Fibroblast of lung (primary cell): ENCODE measurements at regions not wholly inside any gene's neighbourhood (a gene's known extent, or its start where the extent isn't known, plus 50 kb on each side); places are given as distances from the start of the nearest gene placed in this dataset.

Experiments used
- DNase-seq, 2 donors: peaks; one replicate each; pipeline versions ENCODE4 v3.0.0 to v3.0.0-alpha.2; 2010; ENCODE audit warnings: low read depth in 2 of 2
- H2AFZ ChIP-seq: 2 replicates; pipeline ENCODE4 v1.5.1; 2012; ENCODE audit warnings: low read length, control low read depth, inconsistent platforms
- H3K27ac ChIP-seq: 2 replicates; pipeline ENCODE4 v1.5.1; 2011; ENCODE audit warnings: low read length, control low read depth; ENCODE audit not compliant: insufficient read depth
- H3K27me3 ChIP-seq: 2 replicates; pipeline ENCODE4 v1.5.1; 2011; ENCODE audit warnings: mild to moderate bottlenecking, low read length; ENCODE audit not compliant: control insufficient read depth, insufficient read depth
- H3K36me3 ChIP-seq: 2 replicates; pipeline ENCODE4 v1.5.1; 2011; ENCODE audit warnings: low read length; ENCODE audit not compliant: control insufficient read depth, insufficient read depth
- H3K4me1 ChIP-seq: 2 replicates; pipeline ENCODE4 v1.5.1; 2011; ENCODE audit warnings: low read length; ENCODE audit not compliant: control insufficient read depth, insufficient read depth; ENCODE audit errors: extremely low read depth
- H3K4me2 ChIP-seq: 2 replicates; pipeline ENCODE4 v1.5.1; 2011; ENCODE audit warnings: low read length, control low read depth; ENCODE audit not compliant: insufficient read depth; ENCODE audit errors: extremely low read depth
- H3K4me3 ChIP-seq, 4 experiments: fragments of 200-600 bp in 1 of 4; sonication (generic) in 1 of 4; replicated peaks in 1 of 4; 2 replicates each; pipeline ENCODE4 v1.5.1; 2011 to 2016; ENCODE audit warnings: low read length in 4 of 4, low read depth in 3 of 4, mild to moderate bottlenecking in 3 of 4, control low read depth in 2 of 4, inconsistent platforms in 1 of 4, mixed read lengths in 1 of 4; ENCODE audit not compliant: insufficient read depth in 1 of 4; ENCODE audit errors: control extremely low read depth in 1 of 4
- H3K79me2 ChIP-seq: 2 replicates; pipeline ENCODE4 v1.5.1; 2012; ENCODE audit warnings: mild to moderate bottlenecking, low read length, inconsistent platforms; ENCODE audit not compliant: control insufficient read depth, insufficient read depth
- H3K9ac ChIP-seq: 2 replicates; pipeline ENCODE4 v1.5.1; 2011; ENCODE audit warnings: mild to moderate bottlenecking, low read length, control low read depth; ENCODE audit not compliant: insufficient read depth
- H3K9me3 ChIP-seq: 2 replicates; pipeline ENCODE4 v1.5.1; 2012; ENCODE audit warnings: low read depth, low read length; ENCODE audit not compliant: control insufficient read depth, insufficient read depth
- H4K20me1 ChIP-seq: 2 replicates; pipeline ENCODE4 v1.5.1; 2011; ENCODE audit warnings: low read length; ENCODE audit not compliant: control insufficient read depth, insufficient read depth; ENCODE audit errors: extremely low read depth
- EZH2 ChIP-seq: IDR thresholded peaks from 2 replicates; pipeline ENCODE4 v1.5.1; 2012; ENCODE audit warnings: low read length, control low read depth, mild to moderate bottlenecking; ENCODE audit errors: missing control alignments
- TF ChIP-seq, protein P1 (sequence below), 2 donors: IDR thresholded peaks in 1 of 2; conservative IDR thresholded peaks in 1 of 2; 1 replicate in 1 of 2; 2 replicates in 1 of 2; pipeline ENCODE4 v1.5.1; 2011 to 2012; ENCODE audit warnings: low read length in 2 of 2, control low read depth in 1 of 2, inconsistent platforms in 1 of 2, low read depth in 1 of 2, mild to moderate bottlenecking in 1 of 2

DNA sequence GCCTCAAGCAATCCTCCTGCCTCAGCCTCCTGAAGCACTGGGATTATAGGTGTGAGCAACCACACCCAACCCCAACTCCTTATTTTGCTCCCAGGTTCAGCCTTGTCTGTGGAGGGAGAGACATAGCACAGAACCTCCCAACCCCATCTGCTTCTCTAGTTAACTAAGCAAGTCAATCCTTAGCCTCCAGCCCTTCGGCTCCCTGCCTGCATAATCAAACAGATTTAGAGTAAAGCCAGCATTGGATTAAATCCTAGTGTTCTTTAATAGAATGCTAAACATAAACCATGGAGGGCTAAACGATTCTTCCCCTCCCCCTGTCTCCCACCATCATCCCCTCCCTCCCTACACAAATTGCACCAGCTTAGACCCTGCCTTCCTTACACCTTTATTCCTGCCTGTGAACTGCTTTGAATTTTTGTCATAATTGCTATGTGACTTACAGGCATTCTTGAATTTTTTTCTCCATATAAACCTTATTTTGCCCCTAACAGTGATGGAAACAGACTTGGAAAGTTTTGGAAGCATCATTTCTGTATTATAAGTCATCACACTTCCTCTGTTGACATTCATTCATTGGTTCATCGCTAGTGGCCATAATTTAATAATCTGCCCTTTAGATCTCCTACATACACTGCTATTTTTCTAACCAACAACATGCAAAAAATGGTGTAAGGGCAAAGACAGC is 72.6 kb upstream of the TOMM7 start:
- Histone ChIP-seq H3K27ac (no peak overlapping the region), H3K4me3 (no peak overlapping the region), H3K36me3 (no peaks in the 10 kb centered on the region), H2AFZ (no peak overlapping the region), H3K4me2 (no peak overlapping the region), H3K9me3 (no peaks in the 10 kb centered on the region), H4K20me1 (no peaks in the 10 kb centered on the region), H3K9ac (no peak overlapping the region), H3K4me1 (no peaks in the 10 kb centered on the region), H3K79me2 (no peaks in the 10 kb centered on the region), H3K27me3 (no peaks in the 10 kb centered on the region)
- DNase-seq: peak in 1 of 2 donors; percentile 20
- TF ChIP-seq, protein P1, sequence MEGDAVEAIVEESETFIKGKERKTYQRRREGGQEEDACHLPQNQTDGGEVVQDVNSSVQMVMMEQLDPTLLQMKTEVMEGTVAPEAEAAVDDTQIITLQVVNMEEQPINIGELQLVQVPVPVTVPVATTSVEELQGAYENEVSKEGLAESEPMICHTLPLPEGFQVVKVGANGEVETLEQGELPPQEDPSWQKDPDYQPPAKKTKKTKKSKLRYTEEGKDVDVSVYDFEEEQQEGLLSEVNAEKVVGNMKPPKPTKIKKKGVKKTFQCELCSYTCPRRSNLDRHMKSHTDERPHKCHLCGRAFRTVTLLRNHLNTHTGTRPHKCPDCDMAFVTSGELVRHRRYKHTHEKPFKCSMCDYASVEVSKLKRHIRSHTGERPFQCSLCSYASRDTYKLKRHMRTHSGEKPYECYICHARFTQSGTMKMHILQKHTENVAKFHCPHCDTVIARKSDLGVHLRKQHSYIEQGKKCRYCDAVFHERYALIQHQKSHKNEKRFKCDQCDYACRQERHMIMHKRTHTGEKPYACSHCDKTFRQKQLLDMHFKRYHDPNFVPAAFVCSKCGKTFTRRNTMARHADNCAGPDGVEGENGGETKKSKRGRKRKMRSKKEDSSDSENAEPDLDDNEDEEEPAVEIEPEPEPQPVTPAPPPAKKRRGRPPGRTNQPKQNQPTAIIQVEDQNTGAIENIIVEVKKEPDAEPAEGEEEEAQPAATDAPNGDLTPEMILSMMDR (conservative IDR thresholded peaks at IDR 0.05 in 1 of 2, IDR thresholded peaks at IDR 0.05 in 1 of 2; ENCODE audit: low read depth in 1 of 2, low read length in 2 of 2): no peak
- TF ChIP-seq EZH2: no peak

- no peaks in the 10 kb centered on the region for H3K79me2 ChIP-seq
- H3K36me3 ChIP-seq: no peaks in the 10 kb centered on the region
Observed at GRCh38 chr7:22894546-22894945, 71.9 kb upstream of the TOMM7 start.

GRCh38 chr7:22890773-22891172 is 68.1 kb upstream of the TOMM7 start:
- H3K36me3 ChIP-seq: no peaks in the 10 kb centered on the region
- TF ChIP-seq, protein P1 (conservative IDR thresholded peaks at IDR 0.05 in 1 of 2, IDR thresholded peaks at IDR 0.05 in 1 of 2; ENCODE audit: low read depth in 1 of 2, low read length in 2 of 2): no peak
- no peak for TF ChIP-seq EZH2

More at GRCh38 chr7:22894546-22894945, 71.9 kb upstream of the TOMM7 start:
- Histone ChIP-seq H2AFZ (no peak overlapping the region), H3K4me3 (no peak overlapping the region), H3K27ac (no peak overlapping the region), H3K9ac (no peak overlapping the region), H3K4me1 (no peaks in the 10 kb centered on the region), H3K4me2 (no peak overlapping the region), H3K9me3 (no peaks in the 10 kb centered on the region), H3K27me3 (no peaks in the 10 kb centered on the region), H4K20me1 (no peaks in the 10 kb centered on the region)
- no peak for DNase-seq
- TF ChIP-seq EZH2: no peak
- TF ChIP-seq, protein P1 (conservative IDR thresholded peaks at IDR 0.05 in 1 of 2, IDR thresholded peaks at IDR 0.05 in 1 of 2; ENCODE audit: low read depth in 1 of 2, low read length in 2 of 2): no peak

More at GRCh38 chr7:22890773-22891172, 68.1 kb upstream of the TOMM7 start:
- no peak overlapping the region for H3K27ac ChIP-seq
- no peaks in the 10 kb centered on the region for H3K4me1 ChIP-seq
- no peak overlapping the region for H3K4me3 ChIP-seq
- no peaks in the 10 kb centered on the region for H4K20me1 ChIP-seq
- H3K4me2 ChIP-seq: no peak overlapping the region
- no peak overlapping the region for H2AFZ ChIP-seq
- H3K9ac ChIP-seq: no peak overlapping the region
- H3K27me3 ChIP-seq: no peaks in the 10 kb centered on the region
- no peaks in the 10 kb centered on the region for H3K79me2 ChIP-seq
- H3K9me3 ChIP-seq: no peaks in the 10 kb centered on the region
- DNase-seq: no peak
